ENCODE measurements at regions not wholly inside any gene's neighbourhood (a gene's known extent, or its start where the extent isn't known, plus 50 kb on each side); places are given as distances from the start of the nearest gene placed in this dataset.

DNA sequence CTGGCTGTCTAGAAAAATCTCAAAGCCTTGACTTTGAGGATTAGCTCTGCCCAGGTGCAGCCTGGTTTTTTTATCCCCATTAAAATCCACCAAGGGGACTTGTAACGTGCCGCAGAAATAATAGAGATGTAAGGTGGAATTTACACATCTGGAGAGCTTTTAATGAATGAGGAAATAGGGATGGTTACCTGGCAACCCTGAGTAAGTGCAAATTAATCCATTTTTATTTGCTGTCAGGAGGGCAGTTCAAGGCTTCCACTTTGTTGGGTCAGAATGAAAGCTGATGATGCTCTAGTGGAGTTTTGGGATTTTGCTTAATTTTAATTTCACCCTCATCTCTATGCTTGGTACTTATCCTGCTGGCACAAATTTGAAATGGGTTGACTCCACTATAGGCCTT lies 163.4 kb upstream of the CEP162 start:
- BruUV-seq (replicated peaks) = no TSS peak
- H3K4me3 ChIP-seq (ENCODE audit: low read depth, low read length, poor library complexity, severe bottlenecking) = no peak overlapping the region
- no peaks in the 10 kb centered on the region for H3K27me3 ChIP-seq (replicated peaks; ENCODE audit: insufficient read depth, low read depth, low read length, poor library complexity)
- POLR2A ChIA-PET (ENCODE audit: low non-redundant PET) = no interaction called here
- CTCF ChIA-PET = no interaction called here
- H3K36me3 ChIP-seq (ENCODE audit: insufficient read depth, low read length, poor library complexity, severe bottlenecking) = no peaks in the 10 kb centered on the region
- H3K4me1 ChIP-seq (ENCODE audit: insufficient read depth, low read length, poor library complexity, severe bottlenecking) = no peaks in the 10 kb centered on the region
- TF ChIP-seq EZH2 (IDR thresholded peaks at IDR 0.05; ENCODE audit: borderline replicate concordance, low read depth, low read length, poor library complexity, severe bottlenecking) = no peak
- TF ChIP-seq, protein P1, sequence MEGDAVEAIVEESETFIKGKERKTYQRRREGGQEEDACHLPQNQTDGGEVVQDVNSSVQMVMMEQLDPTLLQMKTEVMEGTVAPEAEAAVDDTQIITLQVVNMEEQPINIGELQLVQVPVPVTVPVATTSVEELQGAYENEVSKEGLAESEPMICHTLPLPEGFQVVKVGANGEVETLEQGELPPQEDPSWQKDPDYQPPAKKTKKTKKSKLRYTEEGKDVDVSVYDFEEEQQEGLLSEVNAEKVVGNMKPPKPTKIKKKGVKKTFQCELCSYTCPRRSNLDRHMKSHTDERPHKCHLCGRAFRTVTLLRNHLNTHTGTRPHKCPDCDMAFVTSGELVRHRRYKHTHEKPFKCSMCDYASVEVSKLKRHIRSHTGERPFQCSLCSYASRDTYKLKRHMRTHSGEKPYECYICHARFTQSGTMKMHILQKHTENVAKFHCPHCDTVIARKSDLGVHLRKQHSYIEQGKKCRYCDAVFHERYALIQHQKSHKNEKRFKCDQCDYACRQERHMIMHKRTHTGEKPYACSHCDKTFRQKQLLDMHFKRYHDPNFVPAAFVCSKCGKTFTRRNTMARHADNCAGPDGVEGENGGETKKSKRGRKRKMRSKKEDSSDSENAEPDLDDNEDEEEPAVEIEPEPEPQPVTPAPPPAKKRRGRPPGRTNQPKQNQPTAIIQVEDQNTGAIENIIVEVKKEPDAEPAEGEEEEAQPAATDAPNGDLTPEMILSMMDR (conservative IDR thresholded peaks at IDR 0.05; ENCODE audit: low read depth, low read length) = no peak
- intact Hi-C loops (cut with micrococcal nuclease; ENCODE audit: unreplicated experiment) = no loop called here
- DNase-seq (ENCODE audit: low spot score) = no peak
- H3K9me3 ChIP-seq (ENCODE audit: low read depth, low read length, poor library complexity, severe bottlenecking) = no peaks in the 10 kb centered on the region
- no peak overlapping the region for H3K27ac ChIP-seq (ENCODE audit: low read depth, low read length, poor library complexity, severe bottlenecking)

DNA sequence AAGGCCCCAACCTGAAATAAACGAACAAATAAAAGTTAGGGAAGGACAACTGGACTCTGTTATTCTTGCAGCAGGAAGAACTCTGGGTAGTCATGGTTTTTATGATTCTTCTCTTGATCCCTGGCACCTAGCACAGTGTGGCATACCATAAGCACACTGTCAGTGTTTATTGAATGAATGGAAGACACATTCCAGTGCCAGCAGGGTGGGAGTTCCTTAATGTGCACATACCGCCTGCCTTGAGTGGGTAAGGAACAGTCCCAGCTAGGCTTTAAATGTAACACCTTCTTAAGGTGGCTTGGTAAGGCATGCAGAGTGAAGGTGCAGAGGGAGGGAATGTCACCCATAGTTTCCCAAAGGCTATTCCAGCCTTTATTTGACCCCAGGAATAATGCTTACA lies 162.9 kb upstream of the CEP162 start:
- no peak for DNase-seq (ENCODE audit: low spot score)
- TF ChIP-seq EZH2 (IDR thresholded peaks at IDR 0.05; ENCODE audit: borderline replicate concordance, low read depth, low read length, poor library complexity, severe bottlenecking) = no peak
- TF ChIP-seq, protein P1 (conservative IDR thresholded peaks at IDR 0.05; ENCODE audit: low read depth, low read length) = no peak
- Histone ChIP-seq H3K9me3 (ENCODE audit: low read depth, low read length, poor library complexity, severe bottlenecking) (no peaks in the 10 kb centered on the region), H3K4me3 (ENCODE audit: low read depth, low read length, poor library complexity, severe bottlenecking) (no peak overlapping the region), H3K4me1 (ENCODE audit: insufficient read depth, low read length, poor library complexity, severe bottlenecking) (no peaks in the 10 kb centered on the region), H3K27me3 (replicated peaks; ENCODE audit: insufficient read depth, low read depth, low read length, poor library complexity) (no peaks in the 10 kb centered on the region), H3K27ac (ENCODE audit: low read depth, low read length, poor library complexity, severe bottlenecking) (no peak overlapping the region), H3K36me3 (ENCODE audit: insufficient read depth, low read length, poor library complexity, severe bottlenecking) (no peaks in the 10 kb centered on the region)
- intact Hi-C loops (cut with micrococcal nuclease; ENCODE audit: unreplicated experiment) = no loop called here
- no TSS peak for BruUV-seq (replicated peaks)
- CTCF ChIA-PET = no interaction called here
- POLR2A ChIA-PET (ENCODE audit: low non-redundant PET) = no interaction called here

- BruUV-seq (replicated peaks) = no TSS peak
- intact Hi-C loops (cut with micrococcal nuclease; ENCODE audit: unreplicated experiment) = no loop called here
Observed at GRCh38 chr6:84379142-84379541, 151.7 kb upstream of the CEP162 start.

More at GRCh38 chr6:84379142-84379541, 151.7 kb upstream of the CEP162 start:
- no peak overlapping the region for H3K4me3 ChIP-seq (ENCODE audit: low read depth, low read length, poor library complexity, severe bottlenecking)
- no peak for DNase-seq (ENCODE audit: low spot score)
- H3K9me3 ChIP-seq (ENCODE audit: low read depth, low read length, poor library complexity, severe bottlenecking) = peaks cover 5% of the 10 kb centered on the region
- H3K36me3 ChIP-seq (ENCODE audit: insufficient read depth, low read length, poor library complexity, severe bottlenecking) = no peaks in the 10 kb centered on the region
- H3K27ac ChIP-seq (ENCODE audit: low read depth, low read length, poor library complexity, severe bottlenecking) = no peak overlapping the region
- H3K4me1 ChIP-seq (ENCODE audit: insufficient read depth, low read length, poor library complexity, severe bottlenecking) = no peaks in the 10 kb centered on the region
- TF ChIP-seq, protein P1 (conservative IDR thresholded peaks at IDR 0.05; ENCODE audit: low read depth, low read length) = no peak
- TF ChIP-seq EZH2 (IDR thresholded peaks at IDR 0.05; ENCODE audit: borderline replicate concordance, low read depth, low read length, poor library complexity, severe bottlenecking) = no peak
- POLR2A ChIA-PET (ENCODE audit: low non-redundant PET) = no interaction called here
- peaks cover 2% of the 10 kb centered on the region for H3K27me3 ChIP-seq (replicated peaks; ENCODE audit: insufficient read depth, low read depth, low read length, poor library complexity)
- CTCF ChIA-PET = no interaction called here

Data from A673 (cell line).